ENCODE measurements at regions not wholly inside any gene's neighbourhood (a gene's known extent, or its start where the extent isn't known, plus 50 kb on each side); places are given as distances from the start of the nearest gene placed in this dataset.

GRCh38 chrX:42123369-42123768 is 200.0 kb upstream of the CASK start:
- TF ChIP-seq SUZ12 (IDR thresholded peaks at IDR 0.05; ENCODE audit: extremely low read depth, insufficient read depth, insufficient read length) (no peak), YY1 (IDR thresholded peaks at IDR 0.05; ENCODE audit: insufficient read depth, insufficient read length) (no peak), ZNF274 (IDR thresholded peaks at IDR 0.05; ENCODE audit: low read depth, low read length) (no peak)

Data from NT2/D1 (cell line).